Effector memory CD4-positive, alpha-beta T cell (primary cell): ENCODE measurements at regions not wholly inside any gene's neighbourhood (a gene's known extent, or its start where the extent isn't known, plus 50 kb on each side); places are given as distances from the start of the nearest gene placed in this dataset.

Experiments
- DNase-seq, 3 donors: peaks; one replicate each; pipeline ENCODE4 v3.0.0-alpha.2; 2020
- H3K27ac ChIP-seq: 2 replicates; pipeline ENCODE4 v1.7.0; 2013; ENCODE audit warnings: mild to moderate bottlenecking, low read length, moderate library complexity; ENCODE audit not compliant: insufficient read depth, poor library complexity, severe bottlenecking
- H3K27me3 ChIP-seq: replicated peaks from 2 replicates; pipeline ENCODE4 v1.7.0; 2013; ENCODE audit warnings: mild to moderate bottlenecking, low read length; ENCODE audit not compliant: insufficient read depth, control insufficient read depth, poor library complexity, severe bottlenecking
- H3K36me3 ChIP-seq: 2 replicates; pipeline ENCODE4 v1.7.0; 2013; ENCODE audit warnings: mild to moderate bottlenecking, low read length, moderate library complexity; ENCODE audit not compliant: control insufficient read depth, insufficient read depth
- H3K4me1 ChIP-seq: 2 replicates; pipeline ENCODE4 v1.7.0; 2013; ENCODE audit warnings: low read length, mild to moderate bottlenecking; ENCODE audit not compliant: control insufficient read depth, insufficient read depth, poor library complexity, severe bottlenecking
- H3K4me3 ChIP-seq: 2 replicates; pipeline ENCODE4 v1.7.0; 2013; ENCODE audit warnings: low read length, low read depth, mild to moderate bottlenecking; ENCODE audit not compliant: insufficient read depth, poor library complexity, severe bottlenecking
- H3K9me3 ChIP-seq: 2 replicates; pipeline ENCODE4 v1.7.0; 2013; ENCODE audit warnings: mild to moderate bottlenecking, low read length, moderate library complexity; ENCODE audit not compliant: control insufficient read depth

DNA sequence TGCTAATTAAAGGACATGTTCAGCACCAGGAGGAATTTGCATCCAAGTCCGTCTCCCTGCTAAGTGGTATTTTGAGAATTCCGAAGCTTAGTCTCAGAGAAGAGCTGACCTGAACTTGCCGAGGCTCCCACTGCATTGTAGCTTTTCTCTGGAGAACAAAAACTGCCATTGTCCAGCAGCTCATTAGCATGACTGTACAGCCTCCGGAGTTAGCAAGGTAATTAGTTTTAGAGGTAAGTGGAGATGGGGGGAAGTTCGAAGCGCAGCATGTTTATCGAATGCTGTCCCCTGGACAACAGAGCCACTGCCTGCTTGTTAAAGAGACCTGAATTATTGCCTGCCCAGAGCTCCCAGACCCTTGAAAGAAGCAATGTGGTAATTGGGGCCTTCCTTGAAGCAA is 160.3 kb upstream of the PELI2 start:
- no peaks in the 10 kb centered on the region for H3K36me3 ChIP-seq
- H3K27me3 ChIP-seq = no peaks in the 10 kb centered on the region
- no peak overlapping the region for H3K27ac ChIP-seq
- no peaks in the 10 kb centered on the region for H3K4me1 ChIP-seq
- no peak overlapping the region for H3K4me3 ChIP-seq
- no peaks in the 10 kb centered on the region for H3K9me3 ChIP-seq
- no peak for DNase-seq

DNA sequence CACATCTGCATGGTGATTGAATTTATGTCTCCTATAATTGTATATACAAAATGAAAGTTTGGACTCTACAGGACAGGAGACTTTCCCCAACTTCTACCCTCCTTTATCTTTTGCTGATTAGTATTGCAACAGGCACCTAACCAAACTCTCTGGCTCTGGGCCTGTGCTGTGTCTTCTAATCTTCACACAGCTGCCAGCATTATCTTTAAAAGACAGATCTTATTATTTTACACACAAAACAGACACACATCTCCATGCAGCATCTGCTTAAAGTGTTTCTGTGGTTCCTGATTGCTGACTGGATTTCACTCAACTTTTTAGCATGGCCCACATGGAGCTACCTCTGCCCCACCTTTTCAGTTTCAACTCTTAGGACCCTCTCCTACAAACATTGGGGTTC is 154.9 kb upstream of the PELI2 start:
- Histone ChIP-seq H3K4me1 (no peaks in the 10 kb centered on the region), H3K4me3 (no peak overlapping the region), H3K27me3 (no peaks in the 10 kb centered on the region), H3K36me3 (no peaks in the 10 kb centered on the region), H3K9me3 (no peaks in the 10 kb centered on the region), H3K27ac (no peak overlapping the region)
- no peak for DNase-seq

DNA sequence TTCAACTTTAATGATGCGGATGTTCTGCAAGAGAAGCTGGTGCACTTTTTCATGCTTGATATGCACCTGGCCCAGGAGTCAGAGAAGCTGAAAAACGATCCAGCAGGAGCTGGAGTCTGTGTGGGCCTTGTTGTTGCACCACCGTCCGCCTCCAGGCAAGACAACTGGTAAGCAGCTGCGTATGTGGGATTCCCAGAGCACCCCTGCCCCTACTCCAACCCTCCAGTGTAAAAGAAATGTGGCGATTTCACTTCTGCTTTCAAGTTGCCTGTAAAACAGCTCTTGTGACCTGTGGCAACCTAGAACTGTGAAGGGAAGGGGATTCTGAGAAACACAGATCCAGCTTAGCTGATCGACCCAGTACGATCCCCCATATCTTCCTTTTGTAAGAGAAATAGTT is 154.1 kb upstream of the PELI2 start:
- H3K36me3 ChIP-seq = no peaks in the 10 kb centered on the region
- no peak for DNase-seq
- H3K4me1 ChIP-seq = no peaks in the 10 kb centered on the region
- no peak overlapping the region for H3K27ac ChIP-seq
- no peaks in the 10 kb centered on the region for H3K27me3 ChIP-seq
- H3K4me3 ChIP-seq = no peak overlapping the region
- H3K9me3 ChIP-seq = no peaks in the 10 kb centered on the region

DNA sequence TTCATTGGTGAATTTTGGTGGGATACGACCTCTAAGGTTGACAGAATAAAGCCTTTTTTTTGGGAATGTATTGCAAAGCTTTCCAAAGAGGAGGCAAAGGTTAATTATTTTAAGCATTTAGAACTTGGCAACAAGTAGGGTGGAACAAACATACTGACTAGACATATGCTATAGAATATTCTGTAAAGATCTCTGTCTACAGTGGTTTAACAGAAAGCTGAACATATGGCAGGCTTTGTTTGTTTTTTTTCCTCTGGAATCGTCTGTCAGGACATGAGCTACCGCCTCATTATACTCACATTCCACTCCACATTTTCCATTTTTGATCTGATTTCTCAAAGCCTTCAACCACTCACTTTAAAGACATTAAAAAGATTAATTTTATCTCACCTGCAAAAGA is 153.4 kb upstream of the PELI2 start:
- Histone ChIP-seq H3K36me3 (no peaks in the 10 kb centered on the region), H3K4me3 (no peak overlapping the region), H3K9me3 (no peaks in the 10 kb centered on the region), H3K4me1 (no peaks in the 10 kb centered on the region), H3K27ac (no peak overlapping the region), H3K27me3 (no peaks in the 10 kb centered on the region)
- DNase-seq = no peak

DNA sequence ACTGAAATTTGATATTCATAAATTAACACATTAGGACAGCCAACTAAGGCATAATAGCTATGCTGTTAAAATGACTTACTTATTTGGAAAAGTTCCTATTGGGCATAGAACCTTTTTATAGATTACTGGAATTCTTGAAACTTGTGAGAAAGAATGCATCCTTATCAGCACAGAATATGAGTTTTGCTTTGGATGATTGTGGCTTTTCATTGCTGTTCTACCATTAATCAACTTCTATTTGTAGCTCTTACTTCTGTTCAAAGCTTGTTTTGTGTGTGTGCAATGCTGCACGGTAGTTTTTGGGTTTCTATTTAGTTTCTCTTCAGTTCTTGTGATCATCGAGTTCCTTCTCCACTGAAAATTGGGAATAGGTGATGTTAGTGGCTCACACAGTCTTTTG is 152.4 kb upstream of the PELI2 start:
- no peaks in the 10 kb centered on the region for H3K36me3 ChIP-seq
- H3K9me3 ChIP-seq = no peaks in the 10 kb centered on the region
- H3K27ac ChIP-seq = no peak overlapping the region
- no peaks in the 10 kb centered on the region for H3K27me3 ChIP-seq
- DNase-seq = no peak
- no peak overlapping the region for H3K4me3 ChIP-seq
- H3K4me1 ChIP-seq = no peaks in the 10 kb centered on the region

DNA sequence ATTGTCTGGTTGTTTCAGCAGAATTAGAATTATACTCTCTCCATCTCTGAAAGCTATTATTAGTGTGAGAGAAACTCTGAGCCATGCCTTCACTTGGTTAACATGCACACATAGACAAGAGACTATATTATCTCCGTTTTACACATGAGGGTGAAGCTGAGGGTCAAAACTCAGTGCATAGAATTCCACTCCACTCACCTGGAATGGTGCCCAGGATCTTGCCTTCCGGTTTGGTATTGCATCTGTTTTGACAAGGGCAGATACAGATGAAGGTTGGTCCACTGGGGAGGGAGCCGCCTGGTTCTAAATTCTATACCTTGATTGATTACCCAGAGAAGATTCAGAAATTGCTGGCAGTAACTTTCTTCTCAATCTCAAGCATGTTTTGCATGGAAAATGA is 149.5 kb upstream of the PELI2 start:
- H3K27me3 ChIP-seq = peaks cover 3% of the 10 kb centered on the region
- H3K36me3 ChIP-seq = no peaks in the 10 kb centered on the region
- H3K27ac ChIP-seq = no peak overlapping the region
- H3K4me1 ChIP-seq = no peaks in the 10 kb centered on the region
- no peak overlapping the region for H3K4me3 ChIP-seq
- DNase-seq = no peak
- no peaks in the 10 kb centered on the region for H3K9me3 ChIP-seq

DNA sequence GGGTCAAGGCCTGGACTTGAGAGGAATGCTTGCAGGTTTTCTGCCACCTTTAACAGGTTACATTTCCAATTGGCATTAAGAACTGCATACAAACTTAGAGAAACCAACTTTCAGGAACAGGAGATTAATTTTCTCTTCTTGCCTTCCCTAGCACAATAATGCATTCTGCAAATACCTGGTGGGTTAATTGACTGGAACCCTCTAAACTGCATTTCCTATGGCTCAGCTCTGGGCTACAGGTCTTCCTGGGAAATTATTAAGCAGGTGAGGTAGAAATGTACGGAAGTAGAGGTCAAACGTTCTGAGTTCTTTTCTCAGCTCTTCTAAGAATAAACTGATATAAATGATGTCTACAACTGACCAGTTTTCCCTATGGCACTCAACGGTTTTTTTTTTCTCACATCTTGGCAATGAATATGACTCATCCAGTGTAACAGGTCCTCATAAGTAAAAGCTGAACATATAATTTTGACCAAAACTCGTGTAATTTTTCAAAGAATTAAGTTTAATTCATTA is 144.9 kb upstream of the PELI2 start:
- no peak overlapping the region for H3K27ac ChIP-seq
- no peak for DNase-seq
- H3K27me3 ChIP-seq = peaks cover 3% of the 10 kb centered on the region
- no peaks in the 10 kb centered on the region for H3K4me1 ChIP-seq
- H3K9me3 ChIP-seq = no peaks in the 10 kb centered on the region
- no peaks in the 10 kb centered on the region for H3K36me3 ChIP-seq
- no peak overlapping the region for H3K4me3 ChIP-seq

DNA sequence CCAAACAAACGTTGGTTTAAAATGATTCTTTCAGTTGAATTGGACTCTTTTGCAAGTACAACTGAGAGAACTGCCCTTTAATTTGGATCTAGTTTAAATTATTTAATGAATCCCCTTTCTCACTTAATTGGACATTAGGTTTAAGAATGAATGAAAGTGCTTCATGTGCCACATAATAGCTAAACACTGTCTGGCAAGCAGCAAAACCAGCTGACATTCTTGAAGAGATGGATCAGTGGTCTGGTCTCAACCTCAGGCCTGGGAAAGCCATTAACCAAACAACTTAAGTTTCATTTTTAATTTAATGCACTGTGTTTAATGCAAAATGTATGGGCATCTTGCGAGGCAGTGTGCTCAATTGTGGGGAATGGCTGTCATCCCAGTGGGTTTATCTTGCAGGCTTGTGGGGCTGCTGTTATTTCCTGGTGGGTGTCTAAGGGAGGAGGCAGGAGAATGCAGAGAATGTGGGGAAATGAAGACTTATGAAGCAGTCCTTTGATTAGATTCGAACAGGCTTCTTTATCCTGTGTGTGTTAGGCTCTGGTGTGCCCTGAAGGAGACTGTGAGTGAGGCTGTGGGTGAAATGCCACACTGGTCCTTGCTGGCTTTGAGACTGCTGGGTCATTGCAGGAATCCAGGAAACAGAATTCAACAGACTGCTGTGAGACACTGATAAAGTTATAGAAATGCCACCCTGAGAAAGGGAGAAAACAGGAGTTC is 144.1 kb upstream of the PELI2 start:
- H3K4me3 ChIP-seq = no peak overlapping the region
- H3K4me1 ChIP-seq = no peaks in the 10 kb centered on the region
- peaks cover 3% of the 10 kb centered on the region for H3K27me3 ChIP-seq
- H3K9me3 ChIP-seq = no peaks in the 10 kb centered on the region
- no peaks in the 10 kb centered on the region for H3K36me3 ChIP-seq
- no peak overlapping the region for H3K27ac ChIP-seq
- no peak for DNase-seq

DNA sequence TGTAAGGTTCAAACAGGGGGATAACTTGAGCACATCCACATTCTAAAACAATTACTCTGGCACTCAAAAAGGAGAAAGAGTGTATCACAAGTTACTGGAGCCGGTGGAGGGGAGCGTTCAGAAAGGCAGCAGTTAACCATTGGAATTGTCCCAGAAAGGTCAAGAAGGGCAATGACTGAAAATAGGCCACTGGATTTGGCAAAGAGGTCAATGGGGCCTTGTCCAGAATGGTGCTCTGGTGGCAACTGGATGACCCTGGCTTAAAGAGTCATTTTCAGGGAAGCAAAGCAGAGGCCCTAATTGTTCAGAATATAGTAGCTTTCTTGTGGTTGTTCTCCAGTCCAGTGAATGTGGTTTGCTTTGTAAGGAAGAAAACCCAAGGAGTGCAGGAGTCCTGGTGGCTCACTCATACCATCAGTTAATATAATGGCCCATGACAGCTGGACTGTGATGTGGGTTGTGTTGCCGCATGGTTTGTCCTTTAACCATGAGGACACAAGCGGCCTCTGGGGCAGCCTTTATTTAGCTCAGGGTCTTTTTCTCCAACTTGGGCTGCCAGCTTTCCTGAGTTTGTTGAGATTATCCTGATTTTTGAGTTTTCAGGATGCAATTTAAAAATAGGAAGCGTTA is 142.8 kb upstream of the PELI2 start:
- peaks cover 3% of the 10 kb centered on the region for H3K27me3 ChIP-seq
- no peaks in the 10 kb centered on the region for H3K36me3 ChIP-seq
- H3K4me3 ChIP-seq = no peak overlapping the region
- H3K27ac ChIP-seq = no peak overlapping the region
- H3K9me3 ChIP-seq = no peaks in the 10 kb centered on the region
- DNase-seq = no peak
- H3K4me1 ChIP-seq = no peaks in the 10 kb centered on the region

DNA sequence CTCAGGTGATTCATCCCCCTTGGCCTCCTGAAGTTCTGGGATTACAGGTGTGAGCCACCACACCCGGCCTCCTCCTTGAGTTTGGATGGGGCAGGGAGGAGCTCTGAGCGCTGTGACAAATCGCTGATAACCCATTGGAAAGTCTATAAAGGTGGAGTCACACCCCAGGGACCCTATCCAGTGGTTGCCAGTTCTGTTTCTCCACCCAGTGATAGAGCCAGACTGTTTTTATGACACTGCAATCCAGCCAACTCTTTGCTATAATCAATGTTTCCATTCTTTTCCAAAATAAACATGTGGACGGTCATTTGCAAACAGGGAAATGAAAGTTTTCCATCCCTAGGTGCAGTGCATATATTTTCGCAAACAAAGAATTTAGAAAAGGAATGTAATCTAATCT is 142.0 kb upstream of the PELI2 start:
- Histone ChIP-seq H3K4me3 (no peak overlapping the region), H3K9me3 (no peaks in the 10 kb centered on the region), H3K27ac (no peak overlapping the region), H3K4me1 (no peaks in the 10 kb centered on the region), H3K36me3 (no peaks in the 10 kb centered on the region), H3K27me3 (peaks cover 3% of the 10 kb centered on the region)
- DNase-seq = no peak
